PC-3 (cell line): ENCODE measurements at regions not wholly inside any gene's neighbourhood (a gene's known extent, or its start where the extent isn't known, plus 50 kb on each side); places are given as distances from the start of the nearest gene placed in this dataset.

Experiments used
- CTCF ChIP-seq: fragments of 300-600 bp; sonication (generic); conservative IDR thresholded peaks from 2 replicates; pipeline ENCODE4 v1.5.1; 2017; ENCODE audit warnings: antibody characterized with exemption, low read depth, mild to moderate bottlenecking, low read length
- EZH2 ChIP-seq: fragments of 300-600 bp; sonication (generic); IDR thresholded peaks from one replicate; pipeline ENCODE4 v1.6.1; 2017; ENCODE audit warnings: antibody characterized with exemption, mild to moderate bottlenecking, low read length; ENCODE audit not compliant: unreplicated experiment
- EZH2phosphoT487 ChIP-seq: fragments of 300-600 bp; sonication (generic); IDR thresholded peaks from 2 replicates; pipeline ENCODE4 v1.6.1; 2018; ENCODE audit warnings: mild to moderate bottlenecking, antibody characterized with exemption, low read length, borderline replicate concordance

- TF ChIP-seq CTCF (no peak), EZH2 (no peak), EZH2phosphoT487 (no peak)
Observed at GRCh38 chr2:137862651-137863050, 101.6 kb upstream of the HNMT start.
